HepG2 (cell line): ENCODE measurements at regions not wholly inside any gene's neighbourhood (a gene's known extent, or its start where the extent isn't known, plus 50 kb on each side); places are given as distances from the start of the nearest gene placed in this dataset.

Source experiments
- ATAC-seq: fragments of 200-7000 bp; cut with Tn5 transposase; 3 replicates; pipeline ENCODE4 v1.9.1; 2020; ENCODE audit warnings: mild to moderate bottlenecking, moderate library complexity
- BruUV-seq: library from RNA; stranded (reverse); fragments of 400-500 nt; replicated peaks from 2 replicates; lab custom pipeline; 2021; lab: Mats Ljungman, UMichigan
- CTCF ChIA-PET: fragments of 300-600 bp; formaldehyde crosslinking; extraction: SDS; loops from one replicate; lab custom pipeline; 2021; ENCODE audit warnings: low total read pairs, inconsistent platforms, low intra/inter-chr PET ratio; lab: Yijun Ruan, JAX
- POLR2A ChIA-PET: fragments of 350-600 bp; sonication (Branson Sonifier 250); formaldehyde crosslinking; loops from one replicate; lab custom pipeline; 2020; ENCODE audit warnings: antibody characterized with exemption, inconsistent platforms; lab: Yijun Ruan, JAX
- DNase-seq: peaks from one replicate; pipeline ENCODE4 v3.0.0-alpha.2; 2015; ENCODE audit warnings: low spot score
- FAIRE-seq: peaks from 3 replicates; lab custom pipeline; 2011; peaks lifted over from hg19 to GRCh38; lab: Jason Lieb, UNC
- H2AFZ ChIP-seq: one replicate; pipeline ENCODE4 v1.6.1; 2011; ENCODE audit warnings: low read length, inconsistent platforms
- H3K27ac ChIP-seq: fragments of 300-600 bp; 3 replicates; pipeline ENCODE4 v1.8.0; 2011; ENCODE audit warnings: mixed run types, mild to moderate bottlenecking, mixed read lengths, low read length, inconsistent platforms; ENCODE audit not compliant: insufficient read depth; ENCODE audit errors: extremely low read length
- H3K27me3 ChIP-seq, 2 experiments: fragments of 200-600 bp in 1 of 2; 2 replicates in 1 of 2; 3 replicates in 1 of 2; pipeline versions ENCODE4 v1.6.0 to v1.8.0; 2011; ENCODE audit warnings: low read length in 2 of 2, mild to moderate bottlenecking in 2 of 2, moderate library complexity in 2 of 2, inconsistent platforms in 1 of 2; ENCODE audit not compliant: insufficient read depth in 2 of 2, control insufficient read depth in 1 of 2
- H3K36me3 ChIP-seq, 2 experiments: fragments of 200-600 bp in 1 of 2; replicated peaks in 1 of 2; 2 replicates in 1 of 2; 3 replicates in 1 of 2; pipeline versions ENCODE4 v1.5.1 to v1.8.0; 2011; ENCODE audit warnings: low read length in 2 of 2, inconsistent platforms in 1 of 2; ENCODE audit not compliant: insufficient read depth in 2 of 2, control insufficient read depth in 1 of 2
- H3K4me1 ChIP-seq: 2 replicates; pipeline ENCODE4 v1.5.1; 2012; ENCODE audit warnings: low read length, inconsistent platforms; ENCODE audit not compliant: insufficient read depth
- H3K4me2 ChIP-seq: 2 replicates; pipeline ENCODE4 v1.6.0; 2011; ENCODE audit warnings: low read depth, low read length, inconsistent platforms
- H3K4me3 ChIP-seq, 3 experiments: fragments of 200-600 bp in 1 of 3; sonication (generic), shearing (Covaris generic) in 1 of 3; replicated peaks in 1 of 3; 2 replicates each; pipeline ENCODE4 v1.5.1; 2011 to 2016; ENCODE audit warnings: low read length in 3 of 3, inconsistent platforms in 2 of 3, low read depth in 2 of 3, mild to moderate bottlenecking in 2 of 3, control low read depth in 1 of 3, mixed read lengths in 1 of 3; ENCODE audit not compliant: insufficient read depth in 1 of 3
- H3K79me2 ChIP-seq: one replicate; pipeline ENCODE4 v1.6.1; 2011; ENCODE audit warnings: low read length, inconsistent platforms; ENCODE audit not compliant: insufficient read depth
- H3K9ac ChIP-seq: 2 replicates; pipeline ENCODE4 v1.6.0; 2011; ENCODE audit warnings: mild to moderate bottlenecking, low read depth, low read length, inconsistent platforms; ENCODE audit not compliant: insufficient read depth
- H3K9me3 ChIP-seq: 2 replicates; pipeline ENCODE4 v1.5.1; 2012; ENCODE audit warnings: mild to moderate bottlenecking, low read length
- H4K20me1 ChIP-seq: 2 replicates; pipeline ENCODE4 v1.6.0; 2011; ENCODE audit warnings: inconsistent platforms, mild to moderate bottlenecking, low read length, moderate library complexity; ENCODE audit not compliant: insufficient read depth
- ATM ChIP-seq: fragments of 450-650 bp; IDR thresholded peaks from 2 replicates; pipeline ENCODE4 v1.7.1; 2017; ENCODE audit warnings: mild to moderate bottlenecking, borderline replicate concordance
- HES4 ChIP-seq: sonication (generic); formaldehyde crosslinking; IDR thresholded peaks from 2 replicates; pipeline ENCODE4 v1.9.0; 2021; ENCODE audit warnings: mild to moderate bottlenecking, missing genetic modification reagents, borderline replicate concordance
- PAF1 ChIP-seq: IDR thresholded peaks from 2 replicates; pipeline ENCODE4 v1.6.1; 2016; ENCODE audit warnings: missing genetic modification reagents, missing compliant biosample characterization
- RELA ChIP-seq: sonication (generic); formaldehyde crosslinking; IDR thresholded peaks from 2 replicates; pipeline ENCODE4 v1.4.0; 2020; ENCODE audit warnings: missing genetic modification reagents
- TRIM24 ChIP-seq: sonication (generic); formaldehyde crosslinking; IDR thresholded peaks from 2 replicates; pipeline ENCODE4 v1.8.0; 2022; ENCODE audit warnings: mild to moderate bottlenecking, missing genetic modification reagents
- ZNF557 ChIP-seq: sonication (generic); formaldehyde crosslinking; IDR thresholded peaks from 2 replicates; pipeline ENCODE4 v1.4.0; 2020; ENCODE audit warnings: missing genetic modification reagents
- WGBS: methylation state at CpG from one replicate; pipeline ENCODE4 v1.1.6; 2017; ENCODE audit warnings: low lambda C conversion rate; 5-methylcytosine and 5-hydroxymethylcytosine counted together
- in situ Hi-C: cut with HindIII; loops from 2 replicates; pipeline ENCODE4 v1.10.0; 2017; ENCODE audit warnings: low pct_unique_long_range_greater_than_20kb; ENCODE audit not compliant: extremely low pct_ligation_motif_present
- intact Hi-C: fragments of 100-400 bp; cut with micrococcal nuclease; formaldehyde crosslinking; loops from one replicate; pipeline ENCODE4 v1.10.0; 2022; ENCODE audit not compliant: unreplicated experiment
- TF ChIP-seq, protein P1 (sequence below): sonication (generic); formaldehyde crosslinking; IDR thresholded peaks from 2 replicates; pipeline ENCODE4 v1.4.0; 2020; ENCODE audit warnings: missing genetic modification reagents
- TF ChIP-seq, protein P2 (sequence below): IDR thresholded peaks from 2 replicates; pipeline ENCODE4 v1.6.1; 2016; ENCODE audit warnings: missing biosample characterization, missing genetic modification reagents, low read depth
- TF ChIP-seq, protein P3 (sequence below): sonication (generic); formaldehyde crosslinking; IDR thresholded peaks from 2 replicates; pipeline ENCODE4 v1.8.1; 2023; ENCODE audit warnings: mild to moderate bottlenecking, inconsistent platforms, moderate library complexity, missing genetic modification reagents, borderline replicate concordance

GRCh38 chr15:70351391-70351790 is 253.7 kb upstream of the TLE3 start:
- no peak for TF ChIP-seq HES4 (CRISPR knock-in tag)
- no peak for TF ChIP-seq ZNF557 (CRISPR knock-in tag)
- TF ChIP-seq TRIM24 = no peak
- TF ChIP-seq, protein P1, sequence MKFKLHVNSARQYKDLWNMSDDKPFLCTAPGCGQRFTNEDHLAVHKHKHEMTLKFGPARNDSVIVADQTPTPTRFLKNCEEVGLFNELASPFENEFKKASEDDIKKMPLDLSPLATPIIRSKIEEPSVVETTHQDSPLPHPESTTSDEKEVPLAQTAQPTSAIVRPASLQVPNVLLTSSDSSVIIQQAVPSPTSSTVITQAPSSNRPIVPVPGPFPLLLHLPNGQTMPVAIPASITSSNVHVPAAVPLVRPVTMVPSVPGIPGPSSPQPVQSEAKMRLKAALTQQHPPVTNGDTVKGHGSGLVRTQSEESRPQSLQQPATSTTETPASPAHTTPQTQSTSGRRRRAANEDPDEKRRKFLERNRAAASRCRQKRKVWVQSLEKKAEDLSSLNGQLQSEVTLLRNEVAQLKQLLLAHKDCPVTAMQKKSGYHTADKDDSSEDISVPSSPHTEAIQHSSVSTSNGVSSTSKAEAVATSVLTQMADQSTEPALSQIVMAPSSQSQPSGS (CRISPR knock-in tag) = no peak
- TF ChIP-seq, protein P2, sequence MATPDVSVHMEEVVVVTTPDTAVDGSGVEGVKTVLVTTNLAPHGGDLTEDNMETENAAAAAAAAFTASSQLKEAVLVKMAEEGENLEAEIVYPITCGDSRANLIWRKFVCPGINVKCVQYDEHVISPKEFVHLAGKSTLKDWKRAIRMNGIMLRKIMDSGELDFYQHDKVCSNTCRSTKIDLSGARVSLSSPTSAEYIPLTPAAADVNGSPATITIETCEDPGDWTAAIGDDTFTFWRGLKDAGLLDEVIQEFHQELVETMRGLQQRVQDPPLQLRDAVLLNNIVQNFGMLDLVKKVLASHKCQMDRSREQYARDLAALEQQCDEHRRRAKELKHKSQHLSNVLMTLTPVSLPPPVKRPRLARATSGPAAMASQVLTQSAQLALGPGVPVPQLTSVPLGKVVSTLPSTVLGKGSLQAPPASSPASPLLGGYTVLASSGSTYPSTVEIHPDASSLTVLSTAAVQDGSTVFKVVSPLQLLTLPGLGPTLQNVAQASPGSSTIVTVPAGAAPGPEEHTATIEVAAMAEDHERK (CRISPR knock-in tag) = no peak
- TF ChIP-seq RELA (CRISPR knock-in tag) = no peak
- no peak for TF ChIP-seq PAF1 (CRISPR knock-in tag)
- TF ChIP-seq, protein P3, sequence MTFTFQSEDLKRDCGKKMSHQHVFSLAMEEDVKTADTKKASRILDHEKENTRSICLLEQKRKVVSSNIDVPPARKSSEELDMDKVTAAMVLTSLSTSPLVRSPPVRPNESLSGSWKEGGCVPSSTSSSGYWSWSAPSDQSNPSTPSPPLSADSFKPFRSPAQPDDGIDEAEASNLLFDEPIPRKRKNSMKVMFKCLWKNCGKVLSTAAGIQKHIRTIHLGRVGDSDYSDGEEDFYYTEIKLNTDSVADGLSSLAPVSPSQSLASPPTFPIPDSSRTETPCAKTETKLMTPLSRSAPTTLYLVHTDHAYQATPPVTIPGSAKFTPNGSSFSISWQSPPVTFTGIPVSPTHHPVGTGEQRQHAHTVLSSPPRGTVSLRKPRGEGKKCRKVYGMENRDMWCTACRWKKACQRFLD (CRISPR knock-in tag) = no peak
- no peak for TF ChIP-seq ATM
- no TSS peak for BruUV-seq
- Histone ChIP-seq H3K4me1 (no peaks in the 10 kb centered on the region), H2AFZ (no peak overlapping the region), H3K27ac (no peak overlapping the region), H4K20me1 (0 out of 2 replicates have a peak, but pooled peaks cover 3% of the 10 kb centered on the region), H3K36me3 (no peaks in the 10 kb centered on the region), H3K9ac (no peak overlapping the region), H3K4me3 (no peak overlapping the region), H3K4me2 (no peak overlapping the region), H3K9me3 (no peaks in the 10 kb centered on the region), H3K79me2 (no peaks in the 10 kb centered on the region), H3K27me3 (peaks cover 3 to 8% of the 10 kb centered on the region in 2 experiments; a peak in 3 of 5 replicates)
- DNase-seq (no peak), ATAC-seq (no peak), FAIRE-seq (no peak)
- in situ Hi-C loops = loop anchor here (10.0 kb wide), 1 partner anchor 877 kb away; no protein-coding TSS in a partner anchor
- POLR2A ChIA-PET = no interaction called here
- intact Hi-C loops = no loop called here
- WGBS = 44% methylated on average over 5 of the region's 5 CpGs
- CTCF ChIA-PET = no interaction called here
